Left cardiac atrium (tissue), 4 donors: ENCODE measurements at regions not wholly inside any gene's neighbourhood (a gene's known extent, or its start where the extent isn't known, plus 50 kb on each side); places are given as distances from the start of the nearest gene placed in this dataset.
"Not testable (repeated sequence)": the region's sequence is repeated elsewhere in the genome, so short reads cannot be mapped to it uniquely, and the experiment has no call there.

Experiments used
- ATAC-seq, 2 donors: fragments of 200-7000 bp; cut with Tn5 transposase; one replicate each; pipeline ENCODE4 v1.9.1; 2020; ENCODE audit warnings: mild to moderate bottlenecking in 2 of 2, moderate library complexity in 2 of 2
- DNase-seq: peaks from one replicate; pipeline ENCODE4 v3.0.0-alpha.2; 2020
- intact Hi-C, 2 donors: fragments of 100-400 bp; cut with DNase I; formaldehyde crosslinking; loops; one replicate each; pipeline versions ENCODE4 v1.14.1 to v1.15.1; 2022 to 2023
- donor health status: DM: no; HTN: yes; CAD: no.
- donor health status: DM: no; HTN: yes; CAD: no; lungs with severe emphysema.
- donor health status: DM: yes; HTN: yes; CAD: no.
- donor health status: Dilated cardiomyopathy.

- intact Hi-C loops = no loop called here
- ATAC-seq (no peak), DNase-seq (no peak)
These were observed 119.7 kb downstream of the DTL start for GRCh38 chr1:212155219-212155618.

DNA sequence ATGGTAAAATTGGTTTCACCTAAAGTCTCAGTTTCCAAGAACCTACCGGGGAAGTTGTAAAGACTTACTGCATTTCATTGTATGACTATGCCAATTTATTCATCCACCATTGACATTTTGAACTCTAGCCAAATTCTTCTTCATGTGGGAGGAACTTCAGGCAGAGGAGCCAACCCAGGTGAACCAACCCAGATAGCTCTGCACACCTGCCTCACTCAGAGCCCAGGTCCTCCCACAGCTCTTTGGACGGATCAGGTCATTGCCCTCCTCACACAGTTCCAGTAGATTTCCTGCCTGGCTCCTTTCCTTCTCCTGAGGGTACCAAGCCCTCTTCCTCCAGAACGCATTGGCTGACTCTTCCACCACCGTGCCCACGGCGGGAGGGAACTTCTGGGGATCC, 121.7 kb downstream of the DTL start:
- DNase-seq (no peak), ATAC-seq (peak in 1 of 2 donors; percentile 43)
- intact Hi-C loops = no loop called here

DNA sequence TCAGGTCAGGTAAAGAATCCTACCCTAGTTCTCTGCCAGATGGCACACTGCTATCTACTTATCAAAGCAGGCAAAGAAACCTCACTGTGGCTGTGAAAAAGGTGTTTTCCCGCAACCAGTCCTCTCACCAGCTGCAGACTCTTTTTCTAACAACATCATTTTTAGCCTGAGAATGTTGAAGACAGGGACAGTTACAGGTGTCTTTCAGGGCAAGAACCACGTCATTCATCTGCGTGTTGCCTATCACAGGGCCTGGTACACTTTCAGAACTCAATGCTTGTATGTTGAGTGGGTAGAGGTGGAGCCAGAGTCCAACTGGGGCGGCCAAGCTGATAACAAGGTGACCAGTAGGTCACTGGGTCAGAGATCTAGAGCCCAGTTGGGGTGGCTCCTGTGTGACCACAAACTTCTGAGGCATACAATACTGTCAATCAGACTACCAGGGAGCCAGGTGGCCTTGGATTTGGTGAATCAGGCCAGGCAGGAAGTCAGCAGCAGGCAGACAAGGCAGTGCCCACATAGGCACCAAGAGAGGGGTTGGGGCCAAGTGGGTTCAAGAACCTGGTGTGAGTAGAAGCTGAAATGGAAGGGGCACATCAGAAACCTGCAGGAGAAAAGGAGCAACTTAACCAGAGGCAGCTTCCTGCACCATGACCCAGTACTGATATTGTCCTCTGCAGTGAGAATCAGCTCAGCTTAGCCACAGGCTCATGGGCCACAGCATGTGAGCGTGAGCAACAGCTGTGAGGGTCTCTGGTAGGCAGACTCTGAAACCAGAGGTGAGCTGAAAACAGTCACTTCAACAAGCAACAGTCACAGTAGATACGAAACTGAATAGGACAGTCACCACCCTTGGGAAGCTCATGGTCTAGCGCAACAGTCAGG, 123.6 kb downstream of the DTL start:
- peak in 1 of 2 donors; percentile 16 for ATAC-seq
- DNase-seq = no peak
- intact Hi-C loops = no loop called here

- intact Hi-C loops = no loop called here
- peak; percentile 55 to 93 for ATAC-seq
These were observed 123.9 kb upstream of the PPP2R5A start for GRCh38 chr1:212161231-212161781.

GRCh38 chr1:212162635-212163034, 122.6 kb upstream of the PPP2R5A start:
- peak; percentile 59 for DNase-seq
- intact Hi-C loops = no loop called here
- ATAC-seq = peak; percentile 54 to 65

More at GRCh38 chr1:212161231-212161781, 123.9 kb upstream of the PPP2R5A start:
- no peak for DNase-seq

DNA sequence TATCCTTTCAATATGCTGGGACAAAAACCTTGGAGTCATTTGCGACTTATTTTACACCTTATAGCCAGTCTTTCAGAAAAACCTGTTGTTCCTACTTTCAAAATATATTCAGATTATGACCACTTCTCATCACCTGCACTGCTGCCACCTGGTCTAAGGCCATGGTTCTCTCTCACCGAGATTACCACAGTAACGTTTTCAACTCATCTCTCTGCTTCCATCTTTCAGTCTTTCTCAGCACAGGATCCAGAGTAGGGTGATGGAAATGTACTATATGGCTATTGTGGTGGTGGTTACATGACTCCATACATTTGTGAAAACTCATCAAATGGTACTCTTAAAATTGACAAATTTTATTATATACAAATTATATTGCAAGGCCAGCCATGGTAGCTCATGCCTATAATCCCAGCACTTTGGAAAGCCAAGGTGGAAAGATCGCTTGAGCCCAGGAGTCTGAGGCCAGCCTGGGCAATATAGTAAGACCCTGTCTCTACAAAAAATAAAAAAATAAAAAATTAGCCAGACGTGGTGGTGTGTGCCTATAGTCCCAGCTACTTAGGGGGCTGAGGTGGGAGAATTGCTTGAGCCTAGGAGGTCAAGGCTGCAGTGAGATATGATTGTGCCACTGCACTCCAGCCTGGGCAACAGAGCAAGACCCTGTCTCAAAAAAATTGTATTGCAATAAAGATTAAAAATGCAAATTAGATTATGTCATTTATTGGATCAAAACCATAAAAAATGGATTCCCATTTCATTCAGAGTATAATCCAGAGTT, 120.9 kb upstream of the PPP2R5A start:
- intact Hi-C loops = no loop called here
- no peak for DNase-seq
- ATAC-seq = no peak

DNA sequence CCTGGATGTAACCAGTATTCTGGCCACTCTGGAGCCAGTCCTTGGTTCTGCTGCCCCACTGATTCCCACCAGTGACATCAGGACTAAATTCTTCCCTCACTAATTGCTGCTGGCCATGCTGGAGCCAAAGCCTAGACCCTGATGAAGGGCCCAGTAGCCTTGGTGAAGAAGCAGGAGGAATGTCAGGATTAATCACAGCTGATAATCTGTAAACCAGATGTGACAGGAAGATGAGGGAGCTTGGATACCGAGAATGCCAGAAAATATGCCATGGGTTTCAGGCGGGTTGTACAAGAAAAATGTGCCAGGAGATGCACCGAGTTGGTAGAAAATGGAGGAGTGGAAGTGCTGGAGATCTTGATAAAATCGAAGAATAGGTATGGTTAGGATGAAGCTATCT, 119.0 kb upstream of the PPP2R5A start:
- DNase-seq (no peak), ATAC-seq (no peak)
- intact Hi-C loops = no loop called here

DNA sequence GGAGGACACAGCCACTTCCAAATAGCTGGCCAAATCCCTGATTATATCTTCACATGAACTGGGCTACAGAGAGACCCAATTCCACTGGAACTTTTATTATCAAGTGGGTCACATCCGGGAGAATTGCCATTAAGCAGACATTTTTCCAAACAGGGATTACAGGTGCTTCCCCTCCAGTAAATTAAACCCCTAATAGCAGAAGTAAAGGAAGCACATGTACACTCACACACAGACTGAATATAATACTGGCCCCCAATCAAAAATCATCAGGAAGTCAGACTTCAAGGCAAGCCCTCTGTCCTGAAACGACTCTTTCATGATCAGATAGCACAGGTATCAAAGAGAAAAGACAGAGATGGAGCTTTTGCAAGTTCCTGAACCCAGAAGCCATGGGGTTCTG, 118.6 kb upstream of the PPP2R5A start:
- DNase-seq (no peak), ATAC-seq (peak; percentile 39 to 61)
- intact Hi-C loops = no loop called here

DNA sequence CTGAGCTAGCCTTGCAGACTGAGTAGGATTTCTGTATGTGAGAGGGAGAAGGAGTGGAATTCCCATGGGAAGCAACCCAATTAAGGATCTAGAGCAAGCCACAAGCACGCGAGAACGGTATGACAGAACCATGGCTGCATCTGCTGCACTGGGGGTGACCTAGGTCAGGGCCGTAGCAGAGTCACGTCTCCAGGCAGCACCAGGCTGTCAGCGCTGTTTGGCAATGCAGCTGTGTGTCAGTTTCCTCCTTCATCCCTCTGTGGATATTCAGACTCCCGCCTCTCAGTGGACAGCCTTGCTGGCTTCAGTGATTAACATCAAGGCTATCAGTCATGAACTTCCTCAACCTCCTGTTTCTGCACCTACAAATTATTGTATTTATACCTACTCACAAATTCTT, 118.1 kb upstream of the PPP2R5A start:
- DNase-seq = peak; percentile 30
- ATAC-seq = peak; percentile 85 to 89
- intact Hi-C loops = no loop called here

DNA sequence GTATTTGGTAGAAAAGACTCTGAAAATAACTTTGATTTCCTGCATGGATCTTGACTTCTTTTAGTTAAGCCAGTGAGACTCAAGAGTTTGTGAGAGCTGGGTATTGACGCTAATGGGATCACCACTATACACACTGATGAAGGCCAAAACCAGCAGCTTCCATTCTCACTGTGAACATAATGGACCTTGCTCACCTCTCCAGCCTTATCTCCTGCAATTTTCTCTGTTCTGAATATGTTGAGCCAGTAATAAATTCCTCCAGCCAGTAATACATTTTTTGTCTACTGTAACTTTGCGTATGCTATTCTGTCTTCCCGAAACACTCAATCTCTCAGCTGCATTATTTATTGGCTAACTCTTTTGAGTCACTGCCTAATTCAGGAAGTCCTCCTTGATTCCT, 111.6 kb upstream of the PPP2R5A start:
- intact Hi-C loops = no loop called here
- DNase-seq = no peak
- no peak for ATAC-seq

- intact Hi-C loops = loop anchor here in 1 of 2 donors (2.0 kb wide), 1 partner anchor 51 kb away; no protein-coding TSS in a partner anchor
- DNase-seq, ATAC-seq: not testable (repeated sequence)
These were observed 110.9 kb upstream of the PPP2R5A start for GRCh38 chr1:212174295-212174694.

DNA sequence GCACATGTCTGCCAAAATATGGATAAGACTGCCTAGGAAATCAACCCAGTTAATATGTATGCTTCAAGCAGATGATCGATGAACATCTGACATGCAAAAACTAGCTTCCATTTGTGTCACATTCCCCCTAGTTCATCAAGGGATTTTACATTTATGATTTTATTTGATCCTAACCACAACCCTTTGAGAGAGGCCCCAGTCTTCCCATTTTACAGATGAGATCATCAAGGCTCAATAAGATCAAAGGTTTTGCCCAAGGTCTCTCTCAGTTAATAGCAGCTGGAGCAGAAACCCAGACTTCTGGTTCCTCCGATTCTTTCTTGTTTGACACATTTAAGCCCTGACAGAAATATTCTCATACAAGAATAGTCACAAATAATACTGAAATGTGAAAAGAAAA, 107.7 kb upstream of the PPP2R5A start:
- ATAC-seq = no peak
- intact Hi-C loops = no loop called here

GRCh38 chr1:212178851-212179250, 106.4 kb upstream of the PPP2R5A start:
- ATAC-seq (peak in 1 of 2 donors; percentile 41), DNase-seq (no peak)
- intact Hi-C loops = no loop called here

More for the DNA sequence above, 107.7 kb upstream of the PPP2R5A start:
- DNase-seq = no peak

DNA sequence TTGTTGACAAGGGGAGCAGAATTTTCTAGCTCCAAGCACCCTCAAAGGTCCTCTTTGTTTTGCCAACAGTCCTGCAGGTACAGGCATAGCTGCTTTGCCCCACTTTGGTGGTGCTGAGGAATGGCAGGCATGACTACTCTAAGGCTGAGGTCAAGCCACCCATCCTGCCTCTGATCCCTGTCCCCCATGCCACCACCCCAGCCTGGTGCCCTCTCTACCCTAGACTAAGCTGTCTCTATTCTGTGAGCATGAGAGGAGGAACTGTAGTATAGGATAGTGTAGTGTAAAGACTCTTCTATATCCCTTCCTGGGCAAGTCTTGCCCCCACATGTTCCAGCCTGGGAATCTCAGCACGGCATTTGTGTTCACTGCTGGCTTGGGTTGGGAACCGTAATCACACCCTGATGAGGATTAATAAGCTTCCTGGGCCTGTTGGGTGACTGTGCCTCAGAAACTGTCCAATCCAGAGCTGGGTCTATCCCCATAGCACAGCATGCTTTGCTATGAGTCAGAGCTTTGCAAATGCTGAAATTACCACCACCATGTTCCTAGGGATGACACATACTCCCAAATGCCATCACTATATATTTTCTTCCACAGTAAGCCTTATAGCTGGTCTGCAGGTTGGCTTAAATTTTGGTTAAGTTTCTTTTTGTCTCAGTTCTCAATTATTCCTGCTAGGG, 105.7 kb upstream of the PPP2R5A start:
- intact Hi-C loops = no loop called here
- ATAC-seq = peak in 1 of 2 donors; percentile 56
- DNase-seq = no peak

GRCh38 chr1:212181015-212181882, 104.0 kb upstream of the PPP2R5A start:
- DNase-seq (no peak), ATAC-seq (no peak)
- intact Hi-C loops = no loop called here

- ATAC-seq = no peak
- DNase-seq = no peak
- intact Hi-C loops = no loop called here
These were observed 103.0 kb upstream of the PPP2R5A start for GRCh38 chr1:212182171-212182570.

GRCh38 chr1:212182579-212182978, 102.6 kb upstream of the PPP2R5A start:
- ATAC-seq (no peak), DNase-seq (no peak)

DNA sequence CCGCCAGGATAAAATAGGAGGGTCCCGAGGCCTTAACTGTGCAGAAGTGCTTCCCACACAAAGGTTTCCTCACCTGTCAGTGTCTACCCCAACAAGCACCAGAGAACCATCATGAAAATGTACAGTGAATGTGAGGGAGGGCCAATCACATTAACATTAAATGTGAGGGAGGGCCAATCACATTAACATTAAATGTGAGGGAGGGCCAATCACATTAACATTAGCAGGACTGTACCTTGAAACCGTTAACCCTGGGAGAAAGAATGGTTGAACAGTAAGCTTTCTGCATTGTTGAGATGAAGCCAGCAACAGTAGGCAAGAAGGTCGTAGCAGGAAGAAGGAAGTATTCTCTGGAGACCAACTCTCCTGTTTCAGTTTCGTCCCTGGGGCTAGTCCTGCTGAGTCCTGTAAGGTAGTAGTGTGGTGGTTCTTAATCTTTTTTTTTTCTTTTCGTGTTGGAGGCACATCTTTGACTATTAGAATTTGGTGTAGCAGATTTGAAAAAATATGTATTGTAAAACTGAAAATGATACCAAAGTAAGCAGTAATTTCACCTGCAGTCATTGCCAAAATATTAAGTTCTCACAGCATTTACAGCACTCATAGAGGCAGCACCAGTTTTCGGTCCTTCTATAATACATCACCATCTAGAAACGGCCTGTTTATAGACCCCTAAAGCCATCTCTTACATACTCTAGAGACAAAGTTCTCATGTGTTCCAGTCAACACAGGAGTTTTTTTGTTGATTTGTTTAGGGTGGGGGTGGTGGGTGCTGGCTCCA, 98.6 kb upstream of the PPP2R5A start:
- no peak for DNase-seq
- ATAC-seq = peak in 1 of 2 donors; percentile 50
- intact Hi-C loops = no loop called here

More at GRCh38 chr1:212182579-212182978, 102.6 kb upstream of the PPP2R5A start:
- intact Hi-C loops = no loop called here
